WERI-Rb-1 (cell line): ENCODE measurements at regions not wholly inside any gene's neighbourhood (a gene's known extent, or its start where the extent isn't known, plus 50 kb on each side); places are given as distances from the start of the nearest gene placed in this dataset.

Experiments used
- DNase-seq: peaks from one replicate; pipeline ENCODE4 v3.0.0-alpha.2; 2020
- H3K27ac ChIP-seq: fragments of 250-450 bp; sonication (Bioruptor Pico); 2 replicates; pipeline ENCODE4 v1.5.1; 2020; ENCODE audit warnings: mild to moderate bottlenecking, moderate library complexity
- H3K27me3 ChIP-seq: fragments of 250-450 bp; sonication (Bioruptor Pico); 2 replicates; pipeline ENCODE4 v1.5.1; 2021; ENCODE audit warnings: mild to moderate bottlenecking, low read depth, moderate library complexity; ENCODE audit not compliant: insufficient read depth, severe bottlenecking
- H3K36me3 ChIP-seq: fragments of 250-450 bp; sonication (Bioruptor Pico); 2 replicates; pipeline ENCODE4 v1.5.1; 2020; ENCODE audit warnings: mild to moderate bottlenecking, moderate library complexity
- H3K4me3 ChIP-seq: 2 replicates; pipeline ENCODE4 v1.5.1; 2011; ENCODE audit warnings: low read depth, mild to moderate bottlenecking, control low read depth, low read length
- H3K9me3 ChIP-seq: fragments of 250-450 bp; sonication (Bioruptor Pico); 2 replicates; pipeline ENCODE4 v1.5.1; 2021; ENCODE audit warnings: mild to moderate bottlenecking, moderate library complexity; ENCODE audit not compliant: severe bottlenecking
- TF ChIP-seq, protein P1 (sequence below): IDR thresholded peaks from 2 replicates; pipeline ENCODE4 v1.5.1; 2011; ENCODE audit warnings: low read depth, mild to moderate bottlenecking, control low read depth, inconsistent platforms, low read length

DNA sequence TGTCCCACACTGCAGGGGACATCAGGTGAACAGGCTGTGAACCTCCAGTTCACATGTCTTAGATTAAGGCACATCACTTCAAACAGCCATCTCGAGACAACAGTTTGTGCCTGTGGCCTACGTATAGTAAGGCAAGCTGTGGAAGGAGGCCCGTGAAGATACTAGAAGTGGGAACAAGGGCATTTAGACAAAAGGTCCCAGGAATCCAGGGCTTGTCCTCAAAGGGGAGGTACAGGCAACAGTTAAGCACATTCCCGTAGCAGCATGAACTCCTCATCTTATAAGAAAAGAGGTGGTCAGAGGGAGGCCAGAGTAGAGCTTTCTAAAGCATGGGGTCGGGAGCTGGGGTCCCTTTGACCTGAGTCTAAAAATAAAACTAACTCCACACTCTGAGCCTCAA, 122.5 kb upstream of the TRPM3 start:
- Histone ChIP-seq H3K27ac (no peak overlapping the region), H3K9me3 (no peaks in the 10 kb centered on the region), H3K4me3 (no peak overlapping the region), H3K36me3 (no peaks in the 10 kb centered on the region), H3K27me3 (no peaks in the 10 kb centered on the region)
- DNase-seq: no peak
- TF ChIP-seq, protein P1, sequence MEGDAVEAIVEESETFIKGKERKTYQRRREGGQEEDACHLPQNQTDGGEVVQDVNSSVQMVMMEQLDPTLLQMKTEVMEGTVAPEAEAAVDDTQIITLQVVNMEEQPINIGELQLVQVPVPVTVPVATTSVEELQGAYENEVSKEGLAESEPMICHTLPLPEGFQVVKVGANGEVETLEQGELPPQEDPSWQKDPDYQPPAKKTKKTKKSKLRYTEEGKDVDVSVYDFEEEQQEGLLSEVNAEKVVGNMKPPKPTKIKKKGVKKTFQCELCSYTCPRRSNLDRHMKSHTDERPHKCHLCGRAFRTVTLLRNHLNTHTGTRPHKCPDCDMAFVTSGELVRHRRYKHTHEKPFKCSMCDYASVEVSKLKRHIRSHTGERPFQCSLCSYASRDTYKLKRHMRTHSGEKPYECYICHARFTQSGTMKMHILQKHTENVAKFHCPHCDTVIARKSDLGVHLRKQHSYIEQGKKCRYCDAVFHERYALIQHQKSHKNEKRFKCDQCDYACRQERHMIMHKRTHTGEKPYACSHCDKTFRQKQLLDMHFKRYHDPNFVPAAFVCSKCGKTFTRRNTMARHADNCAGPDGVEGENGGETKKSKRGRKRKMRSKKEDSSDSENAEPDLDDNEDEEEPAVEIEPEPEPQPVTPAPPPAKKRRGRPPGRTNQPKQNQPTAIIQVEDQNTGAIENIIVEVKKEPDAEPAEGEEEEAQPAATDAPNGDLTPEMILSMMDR: no peak

DNA sequence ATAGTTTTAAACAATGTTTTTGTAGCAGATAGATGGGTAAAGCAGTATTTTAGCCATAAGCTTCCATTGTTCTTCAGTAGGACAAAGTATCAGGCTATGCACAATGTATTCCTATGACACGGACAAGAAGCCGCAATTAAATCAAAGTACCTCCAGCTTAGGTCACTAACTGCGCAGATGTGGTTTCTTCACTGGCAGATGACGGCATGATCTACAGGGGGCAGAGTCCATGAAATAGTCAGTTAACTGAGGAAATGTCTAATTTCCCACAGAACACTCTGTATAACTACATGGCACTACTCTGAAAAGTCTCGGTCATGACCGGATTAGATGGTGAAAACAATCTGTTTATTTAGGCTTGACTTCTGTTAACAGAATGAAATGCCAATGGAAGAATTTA, 120.7 kb upstream of the TRPM3 start:
- DNase-seq: no peak
- no peaks in the 10 kb centered on the region for H3K36me3 ChIP-seq

DNA sequence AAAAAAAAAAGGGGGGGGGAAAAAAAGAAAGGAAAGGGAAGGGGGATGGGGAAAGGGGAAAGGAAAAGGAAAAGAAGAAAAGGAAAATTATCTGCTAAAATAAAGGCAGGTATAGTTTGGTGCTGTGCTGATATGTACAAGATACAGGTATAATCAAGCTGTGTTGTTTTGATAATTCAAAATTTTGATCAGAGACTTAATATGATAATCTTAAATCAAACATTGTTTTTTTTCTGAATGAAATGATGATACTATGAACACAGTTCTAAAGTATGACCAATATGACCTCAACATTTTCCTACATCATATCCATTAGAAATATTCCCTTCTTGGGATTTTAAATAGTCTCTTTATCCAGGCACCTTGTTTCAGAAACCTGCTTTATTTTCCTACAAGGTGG, 115.6 kb upstream of the TRPM3 start:
- H3K27me3 ChIP-seq: no peaks in the 10 kb centered on the region
- DNase-seq: no peak
- H3K36me3 ChIP-seq: no peaks in the 10 kb centered on the region
- H3K9me3 ChIP-seq: no peaks in the 10 kb centered on the region
- H3K27ac ChIP-seq: no peak overlapping the region
- no peak overlapping the region for H3K4me3 ChIP-seq
- TF ChIP-seq, protein P1: no peak

More for the DNA sequence above, 120.7 kb upstream of the TRPM3 start:
- TF ChIP-seq, protein P1: no peak
- Histone ChIP-seq H3K27me3 (no peaks in the 10 kb centered on the region), H3K27ac (no peak overlapping the region), H3K4me3 (no peak overlapping the region), H3K9me3 (no peaks in the 10 kb centered on the region)

DNA sequence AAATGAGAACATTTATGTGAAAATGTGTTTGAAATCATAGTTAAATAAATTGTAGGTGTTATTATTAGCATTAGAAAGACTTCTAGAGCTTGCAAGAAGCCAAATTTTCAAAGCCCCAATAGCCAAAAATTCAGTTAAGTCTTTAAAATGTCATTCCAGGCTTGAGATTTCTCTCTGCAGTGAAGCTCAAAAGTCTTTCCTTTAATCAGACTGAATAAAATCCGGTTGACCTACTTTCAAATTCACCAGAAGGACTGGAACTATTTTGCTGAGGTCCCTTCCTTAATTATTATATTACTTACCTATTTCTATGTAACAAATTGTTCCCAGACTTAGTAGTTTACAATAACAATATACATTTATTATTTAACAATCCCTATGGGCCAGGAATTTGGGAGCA, 112.2 kb upstream of the TRPM3 start:
- TF ChIP-seq, protein P1: no peak
- Histone ChIP-seq H3K36me3 (no peaks in the 10 kb centered on the region), H3K27me3 (no peaks in the 10 kb centered on the region), H3K27ac (no peak overlapping the region), H3K4me3 (no peak overlapping the region), H3K9me3 (no peaks in the 10 kb centered on the region)
- DNase-seq: no peak

DNA sequence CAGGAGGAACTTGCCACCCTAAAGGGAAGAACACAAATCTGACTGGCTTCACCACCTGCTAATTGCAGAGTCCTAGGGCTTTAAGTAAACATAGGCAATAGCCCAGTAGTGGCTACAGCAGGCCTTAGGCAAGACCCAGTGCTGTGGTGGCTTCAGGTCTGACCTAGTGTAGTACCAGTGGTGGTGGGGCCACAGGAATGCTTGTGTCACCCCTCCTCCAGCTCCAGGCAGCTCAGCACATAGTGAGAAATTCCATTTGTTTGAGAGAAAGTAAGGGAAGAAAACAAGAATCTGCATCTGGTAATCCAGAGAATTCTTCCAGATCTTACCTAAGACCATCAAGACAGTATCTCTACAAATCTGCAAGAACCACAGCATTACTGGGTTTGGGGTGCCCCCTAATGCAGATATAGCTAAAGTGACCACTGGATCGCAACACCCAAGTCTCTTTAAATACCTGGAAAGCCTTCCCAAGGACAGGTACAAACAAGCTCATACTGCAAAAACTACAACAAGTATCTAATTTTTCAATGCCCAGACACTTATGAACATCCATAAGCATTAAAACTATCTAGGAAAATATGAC, 102.6 kb upstream of the TRPM3 start:
- Histone ChIP-seq H3K27ac (no peak overlapping the region), H3K4me3 (no peak overlapping the region), H3K9me3 (no peaks in the 10 kb centered on the region), H3K27me3 (no peaks in the 10 kb centered on the region), H3K36me3 (no peaks in the 10 kb centered on the region)
- no peak for DNase-seq
- TF ChIP-seq, protein P1: no peak

DNA sequence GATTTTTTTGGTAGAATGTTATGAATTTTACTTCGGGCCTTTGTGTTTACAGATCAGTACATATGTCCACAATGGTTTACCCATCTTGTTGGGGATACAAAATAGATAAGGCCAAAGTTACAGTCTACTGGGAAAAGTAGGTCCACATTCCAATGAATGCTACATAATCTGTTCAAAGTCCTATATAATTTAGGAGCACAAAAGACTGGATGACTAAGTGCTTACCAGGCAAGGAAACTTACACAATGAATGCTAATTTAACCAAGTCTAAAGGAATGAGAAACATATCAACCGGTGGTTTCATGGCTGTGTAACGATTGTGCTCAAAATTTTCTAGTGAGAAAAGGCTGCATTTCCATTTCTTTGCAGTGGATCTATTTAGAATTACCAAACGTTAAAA, 97.4 kb upstream of the TRPM3 start:
- no peaks in the 10 kb centered on the region for H3K27me3 ChIP-seq
- H3K4me3 ChIP-seq: no peak overlapping the region
- no peak for DNase-seq
- H3K27ac ChIP-seq: no peak overlapping the region
- H3K36me3 ChIP-seq: no peaks in the 10 kb centered on the region
- TF ChIP-seq, protein P1: no peak
- no peaks in the 10 kb centered on the region for H3K9me3 ChIP-seq
